ENCODE measurements at regions not wholly inside any gene's neighbourhood (a gene's known extent, or its start where the extent isn't known, plus 50 kb on each side); places are given as distances from the start of the nearest gene placed in this dataset.

DNA sequence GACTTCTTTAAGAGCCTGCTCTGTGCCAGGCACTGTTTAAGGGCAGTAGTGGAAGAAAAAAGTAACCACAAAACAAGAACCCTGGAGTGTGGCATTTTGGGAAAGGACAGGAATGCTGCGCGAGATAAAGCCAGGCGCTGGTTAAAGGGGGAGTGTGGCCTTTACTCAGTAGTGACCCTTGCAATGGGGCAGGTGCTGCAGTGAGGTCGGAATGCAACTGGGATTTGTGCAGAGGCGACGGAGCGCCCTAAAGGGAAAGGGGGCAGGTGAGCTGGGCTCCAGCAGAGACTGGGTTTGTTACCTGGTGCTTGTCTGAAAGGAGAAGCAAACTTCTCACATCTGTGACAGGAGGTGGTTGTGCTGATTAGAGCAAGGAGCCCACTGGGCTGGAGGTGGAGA lies 263.6 kb downstream of the ACTR3B start:
- TF ChIP-seq, protein P1, sequence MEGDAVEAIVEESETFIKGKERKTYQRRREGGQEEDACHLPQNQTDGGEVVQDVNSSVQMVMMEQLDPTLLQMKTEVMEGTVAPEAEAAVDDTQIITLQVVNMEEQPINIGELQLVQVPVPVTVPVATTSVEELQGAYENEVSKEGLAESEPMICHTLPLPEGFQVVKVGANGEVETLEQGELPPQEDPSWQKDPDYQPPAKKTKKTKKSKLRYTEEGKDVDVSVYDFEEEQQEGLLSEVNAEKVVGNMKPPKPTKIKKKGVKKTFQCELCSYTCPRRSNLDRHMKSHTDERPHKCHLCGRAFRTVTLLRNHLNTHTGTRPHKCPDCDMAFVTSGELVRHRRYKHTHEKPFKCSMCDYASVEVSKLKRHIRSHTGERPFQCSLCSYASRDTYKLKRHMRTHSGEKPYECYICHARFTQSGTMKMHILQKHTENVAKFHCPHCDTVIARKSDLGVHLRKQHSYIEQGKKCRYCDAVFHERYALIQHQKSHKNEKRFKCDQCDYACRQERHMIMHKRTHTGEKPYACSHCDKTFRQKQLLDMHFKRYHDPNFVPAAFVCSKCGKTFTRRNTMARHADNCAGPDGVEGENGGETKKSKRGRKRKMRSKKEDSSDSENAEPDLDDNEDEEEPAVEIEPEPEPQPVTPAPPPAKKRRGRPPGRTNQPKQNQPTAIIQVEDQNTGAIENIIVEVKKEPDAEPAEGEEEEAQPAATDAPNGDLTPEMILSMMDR (IDR thresholded peaks at IDR 0.05) = no peak
- TF ChIP-seq POLR2AphosphoS5 (IDR thresholded peaks at IDR 0.05) (no peak), POLR2A (IDR thresholded peaks at IDR 0.05) (no peak), EP300 (IDR thresholded peaks at IDR 0.05; ENCODE audit: low read depth) (no peak)
